Keratinocyte (primary cell): ENCODE measurements at regions not wholly inside any gene's neighbourhood (a gene's known extent, or its start where the extent isn't known, plus 50 kb on each side); places are given as distances from the start of the nearest gene placed in this dataset.

Experiments used
- EZH2 ChIP-seq: IDR thresholded peaks from one replicate; pipeline ENCODE4 v1.6.1; 2012; ENCODE audit warnings: inconsistent platforms, mild to moderate bottlenecking, low read length, moderate library complexity
- TF ChIP-seq, protein P1 (sequence below), 3 experiments: IDR thresholded peaks in 1 of 3; conservative IDR thresholded peaks in 1 of 3; optimal IDR thresholded peaks in 1 of 3; 2 replicates in 2 of 3; 3 replicates in 1 of 3; pipeline versions ENCODE3 to v1.5.1; 2011; ENCODE audit warnings: low read length in 3 of 3, mild to moderate bottlenecking in 3 of 3, moderate library complexity in 2 of 3, control low read depth in 1 of 3, inconsistent platforms in 1 of 3; ENCODE audit not compliant: insufficient read depth in 2 of 3; ENCODE audit errors: extremely low read depth in 1 of 3

DNA sequence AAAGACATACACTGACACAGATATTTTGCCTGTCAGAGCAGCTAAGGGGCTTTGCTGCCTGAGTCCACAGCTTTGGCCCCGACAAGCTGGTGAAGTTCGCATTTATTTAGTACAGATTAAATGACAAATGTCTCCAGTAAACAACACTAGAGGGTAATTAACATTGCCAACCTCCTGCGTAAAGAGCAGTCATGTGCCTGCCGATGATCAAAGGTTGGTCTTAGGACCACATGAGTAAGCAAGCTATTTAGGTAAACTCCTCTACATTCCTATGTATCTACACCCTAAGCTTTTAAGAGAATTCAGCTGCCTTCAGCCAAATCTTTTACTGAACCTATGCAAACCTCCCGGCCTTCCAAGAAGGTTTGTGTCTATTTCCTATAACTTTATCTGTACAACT, 73.0 kb upstream of the PJA2 start:
- TF ChIP-seq, protein P1, sequence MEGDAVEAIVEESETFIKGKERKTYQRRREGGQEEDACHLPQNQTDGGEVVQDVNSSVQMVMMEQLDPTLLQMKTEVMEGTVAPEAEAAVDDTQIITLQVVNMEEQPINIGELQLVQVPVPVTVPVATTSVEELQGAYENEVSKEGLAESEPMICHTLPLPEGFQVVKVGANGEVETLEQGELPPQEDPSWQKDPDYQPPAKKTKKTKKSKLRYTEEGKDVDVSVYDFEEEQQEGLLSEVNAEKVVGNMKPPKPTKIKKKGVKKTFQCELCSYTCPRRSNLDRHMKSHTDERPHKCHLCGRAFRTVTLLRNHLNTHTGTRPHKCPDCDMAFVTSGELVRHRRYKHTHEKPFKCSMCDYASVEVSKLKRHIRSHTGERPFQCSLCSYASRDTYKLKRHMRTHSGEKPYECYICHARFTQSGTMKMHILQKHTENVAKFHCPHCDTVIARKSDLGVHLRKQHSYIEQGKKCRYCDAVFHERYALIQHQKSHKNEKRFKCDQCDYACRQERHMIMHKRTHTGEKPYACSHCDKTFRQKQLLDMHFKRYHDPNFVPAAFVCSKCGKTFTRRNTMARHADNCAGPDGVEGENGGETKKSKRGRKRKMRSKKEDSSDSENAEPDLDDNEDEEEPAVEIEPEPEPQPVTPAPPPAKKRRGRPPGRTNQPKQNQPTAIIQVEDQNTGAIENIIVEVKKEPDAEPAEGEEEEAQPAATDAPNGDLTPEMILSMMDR (optimal IDR thresholded peaks at IDR 0.05 in 1 of 3, IDR thresholded peaks at IDR 0.05 in 1 of 3, conservative IDR thresholded peaks at IDR 0.05 in 1 of 3; ENCODE audit: extremely low read depth in 1 of 3, insufficient read depth in 2 of 3, low read length in 3 of 3) = no peak
- no peak for TF ChIP-seq EZH2
